Esophagus muscularis mucosa (tissue), 4 donors: ENCODE measurements at regions not wholly inside any gene's neighbourhood (a gene's known extent, or its start where the extent isn't known, plus 50 kb on each side); places are given as distances from the start of the nearest gene placed in this dataset.
"Not testable (repeated sequence)": the region's sequence is repeated elsewhere in the genome, so short reads cannot be mapped to it uniquely, and the experiment has no call there.

ENCODE experiments used
- DNase-seq: peaks from one replicate; pipeline ENCODE4 v3.0.0-alpha.2; 2017; ENCODE audit errors: extremely low spot score
- H3K27ac ChIP-seq, 4 donors: fragments of 200-600 bp; sonication (generic); replicated peaks in 1 of 4; 1 replicate in 3 of 4; 2 replicates in 1 of 4; pipeline ENCODE4 v1.5.1; 2016 to 2019; ENCODE audit warnings: mild to moderate bottlenecking in 1 of 4
- H3K27me3 ChIP-seq, 4 donors: fragments of 200-600 bp; sonication (generic); one replicate each; pipeline versions ENCODE4 v1.5.1 to v1.6.0; 2016 to 2019
- H3K36me3 ChIP-seq, 4 donors: fragments of 200-600 bp; sonication (generic); one replicate each; pipeline ENCODE4 v1.5.1; 2016 to 2019
- H3K4me1 ChIP-seq, 4 donors: fragments of 200-600 bp; sonication (generic); one replicate each; pipeline ENCODE4 v1.5.1; 2016 to 2019
- H3K4me3 ChIP-seq, 4 donors: fragments of 200-600 bp; sonication (generic); 1 replicate in 2 of 4; 2 replicates in 2 of 4; pipeline ENCODE4 v1.5.1; 2016 to 2019; ENCODE audit warnings: mild to moderate bottlenecking in 4 of 4, moderate library complexity in 1 of 4
- H3K9me3 ChIP-seq, 4 donors: fragments of 200-600 bp; sonication (generic); 1 replicate in 3 of 4; 2 replicates in 1 of 4; pipeline ENCODE4 v1.5.1; 2016 to 2019
- CTCF ChIP-seq, 3 experiments: fragments of 200-600 bp in 2 of 3; fragments of 450-650 bp in 1 of 3; sonication (generic) in 2 of 3; IDR thresholded peaks; one replicate each; pipeline ENCODE4 v1.5.1; 2017 to 2019; ENCODE audit warnings: antibody characterized with exemption in 3 of 3, mild to moderate bottlenecking in 2 of 3, moderate library complexity in 1 of 3
- EP300 ChIP-seq: sonication (generic); formaldehyde crosslinking; IDR thresholded peaks from one replicate; pipeline ENCODE4 v1.6.1; 2017; ENCODE audit warnings: antibody characterized with exemption
- POLR2A ChIP-seq: fragments of 450-650 bp; IDR thresholded peaks from one replicate; pipeline ENCODE4 v1.6.1; 2017; ENCODE audit warnings: antibody characterized with exemption, moderate library complexity, mild to moderate bottlenecking, low read depth
- POLR2AphosphoS5 ChIP-seq, 2 donors: sonication (generic); formaldehyde crosslinking; IDR thresholded peaks; one replicate each; pipeline ENCODE4 v1.6.1; 2017; ENCODE audit warnings: antibody characterized with exemption in 2 of 2
- WGBS: methylation state at CpG from one replicate; pipeline ENCODE4 v1.1.5; 2018; 5-methylcytosine and 5-hydroxymethylcytosine counted together
- intact Hi-C: fragments of 100-400 bp; cut with DNase I; formaldehyde crosslinking; loops from one replicate; pipeline ENCODE4 v1.15.1; 2023

DNA sequence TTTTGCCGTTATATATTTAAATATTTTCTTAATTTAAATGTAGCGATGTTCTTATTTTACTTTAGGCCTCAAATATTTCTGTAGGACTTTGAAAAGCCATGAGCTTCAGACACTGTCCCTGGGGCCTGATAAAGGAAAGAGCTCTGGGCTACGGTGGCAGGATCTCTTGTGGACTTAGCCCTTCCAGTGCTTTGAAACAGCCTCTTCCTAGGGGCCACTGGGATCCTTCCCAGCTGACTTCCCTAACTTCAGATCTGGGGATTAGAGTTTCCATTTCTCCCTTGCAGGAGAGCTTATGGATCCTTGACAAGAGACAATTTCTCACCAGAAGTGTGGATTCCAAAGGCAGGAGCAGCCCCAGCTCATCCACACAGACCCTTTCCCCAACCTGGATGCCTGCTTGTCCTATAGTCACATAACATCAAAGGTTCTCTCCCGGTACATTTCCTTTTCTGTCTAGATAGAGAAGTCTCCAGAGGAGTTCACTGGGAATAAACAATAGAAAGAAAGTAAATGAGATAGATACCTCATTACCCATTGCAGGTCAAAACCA is 221.4 kb downstream of the TTC6 start:
- DNase-seq = no peak
- Histone ChIP-seq H3K4me1 (peaks cover 0 to 4% (median 0%) of the 10 kb centered on the region in 4 donors), H3K4me3 (no peak overlapping the region), H3K27ac (no peak overlapping the region), H3K9me3 (no peaks in the 10 kb centered on the region), H3K36me3 (no peaks in the 10 kb centered on the region), H3K27me3 (no peaks in the 10 kb centered on the region)
- 78% methylated on average over 4 of the region's 4 CpGs for WGBS
- intact Hi-C loops = no loop called here
- TF ChIP-seq POLR2A (no peak), EP300 (no peak), POLR2AphosphoS5 (IDR thresholded peaks at IDR 0.05) (no peak), CTCF (IDR thresholded peaks at IDR 0.05) (no peak)

DNA sequence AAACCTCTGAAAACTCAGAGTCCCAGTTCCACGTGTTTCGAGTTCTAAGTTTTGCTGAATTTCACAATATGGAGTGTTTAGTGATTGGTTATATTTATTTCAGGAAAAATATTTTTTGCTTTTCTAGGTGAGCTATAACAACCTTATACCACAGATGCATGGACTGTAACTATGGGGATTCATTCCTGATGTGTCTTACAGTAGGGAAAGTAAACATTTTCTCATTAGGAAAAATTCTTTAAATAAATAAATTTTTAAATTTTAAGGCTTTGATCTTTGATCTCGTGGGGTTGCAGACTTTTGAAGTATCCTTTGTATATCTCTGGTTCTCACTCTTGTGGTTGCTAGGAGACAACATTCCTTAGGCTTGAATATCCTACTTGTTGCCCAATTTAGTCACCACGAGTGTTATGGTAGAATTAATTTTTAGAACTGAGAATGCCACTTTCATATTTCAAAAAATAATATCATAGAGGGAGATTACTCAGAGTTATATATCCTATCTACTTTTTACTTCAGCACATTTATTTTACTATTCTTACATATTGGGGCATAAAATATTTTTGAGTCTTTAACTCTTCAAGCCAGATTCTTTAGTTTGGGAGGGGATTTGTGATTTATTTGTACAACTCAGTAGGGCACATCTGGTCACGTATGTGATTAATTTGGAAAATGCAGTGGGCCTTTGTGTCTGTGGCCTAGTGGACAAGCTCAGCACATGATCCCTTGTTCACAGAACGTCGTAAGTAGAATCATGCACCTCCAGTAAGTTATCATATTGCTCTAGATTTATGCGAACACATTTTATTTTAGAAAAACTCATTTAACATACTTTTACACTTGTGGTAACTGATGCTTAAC is 224.0 kb downstream of the TTC6 start:
- TF ChIP-seq POLR2A (no peak), CTCF (IDR thresholded peaks at IDR 0.05) (no peak)
- Histone ChIP-seq H3K36me3 (no peaks in the 10 kb centered on the region), H3K4me1 (peaks cover 0 to 4% (median 0%) of the 10 kb centered on the region in 4 donors), H3K27me3 (no peaks in the 10 kb centered on the region), H3K27ac (no peak overlapping the region), H3K4me3 (no peak overlapping the region), H3K9me3 (no peaks in the 10 kb centered on the region)
- intact Hi-C loops = no loop called here
- 51% methylated on average over 8 of the region's 8 CpGs for WGBS
- no peak for DNase-seq

DNA sequence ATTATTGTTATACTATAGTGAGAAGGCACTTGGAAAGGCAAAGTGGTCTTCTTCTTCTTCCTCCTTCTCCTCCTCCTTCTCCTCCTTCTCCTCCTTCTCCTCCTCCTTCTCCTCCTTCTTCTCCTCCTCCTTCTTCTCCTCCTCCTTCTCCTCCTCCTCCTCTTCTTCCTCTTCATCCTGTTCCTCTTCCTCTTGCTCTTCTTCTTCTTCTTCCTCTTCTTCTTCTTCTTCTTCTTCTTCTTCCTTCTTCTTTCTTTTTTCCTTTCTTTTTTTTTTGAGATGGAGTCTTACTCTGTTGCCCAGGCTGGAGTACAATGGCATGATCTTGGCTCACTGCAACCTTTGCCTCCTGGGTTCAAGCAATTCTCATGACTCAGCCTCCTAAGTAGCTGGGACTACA is 225.4 kb downstream of the TTC6 start:
- H3K27me3 ChIP-seq, H3K4me1 ChIP-seq, DNase-seq, H3K27ac ChIP-seq, H3K4me3 ChIP-seq, H3K36me3 ChIP-seq, H3K9me3 ChIP-seq, intact Hi-C loops: not testable (repeated sequence)

- Histone ChIP-seq H3K36me3 (no peaks in the 10 kb centered on the region), H3K27me3 (no peaks in the 10 kb centered on the region), H3K4me1 (no peaks in the 10 kb centered on the region), H3K9me3 (peaks cover 0 to 6% (median 0%) of the 10 kb centered on the region in 4 donors), H3K27ac (no peak overlapping the region), H3K4me3 (no peak overlapping the region)
- no peak for TF ChIP-seq EP300
- no peak for TF ChIP-seq POLR2AphosphoS5 (IDR thresholded peaks at IDR 0.05)
- no peak for TF ChIP-seq CTCF (IDR thresholded peaks at IDR 0.05)
- no peak for TF ChIP-seq POLR2A
- intact Hi-C loops = no loop called here
- no peak for DNase-seq
- 38% methylated on average over 3 of the region's 3 CpGs for WGBS
Observed at GRCh38 chr14:37824939-37825712, 229.7 kb downstream of the TTC6 start.

GRCh38 chr14:37826869-37827268 is 231.4 kb downstream of the TTC6 start:
- DNase-seq = no peak
- WGBS = 61% methylated on average over 1 of the region's 1 CpG
- Histone ChIP-seq H3K27me3 (no peaks in the 10 kb centered on the region), H3K27ac (no peak overlapping the region), H3K4me1 (no peaks in the 10 kb centered on the region), H3K9me3 (peaks cover 0 to 15% (median 10%) of the 10 kb centered on the region in 4 donors), H3K4me3 (no peak overlapping the region), H3K36me3 (no peaks in the 10 kb centered on the region)
- intact Hi-C loops = no loop called here
- no peak for TF ChIP-seq CTCF (IDR thresholded peaks at IDR 0.05)
- no peak for TF ChIP-seq POLR2AphosphoS5 (IDR thresholded peaks at IDR 0.05)
- TF ChIP-seq EP300 = no peak
- no peak for TF ChIP-seq POLR2A
